ENCODE measurements at regions not wholly inside any gene's neighbourhood (a gene's known extent, or its start where the extent isn't known, plus 50 kb on each side); places are given as distances from the start of the nearest gene placed in this dataset.

GRCh38 chr19:20481736-20482135 is 83.8 kb downstream of the ZNF737 start:
- no peak for TF ChIP-seq CTCF (IDR thresholded peaks at IDR 0.05)
- no peak for TF ChIP-seq POLR2A (IDR thresholded peaks at IDR 0.05)
